ENCODE measurements at regions not wholly inside any gene's neighbourhood (a gene's known extent, or its start where the extent isn't known, plus 50 kb on each side); places are given as distances from the start of the nearest gene placed in this dataset.
A peak's percentile ranks its signal among the peaks of the same experiment; 100 is the strongest.

DNA sequence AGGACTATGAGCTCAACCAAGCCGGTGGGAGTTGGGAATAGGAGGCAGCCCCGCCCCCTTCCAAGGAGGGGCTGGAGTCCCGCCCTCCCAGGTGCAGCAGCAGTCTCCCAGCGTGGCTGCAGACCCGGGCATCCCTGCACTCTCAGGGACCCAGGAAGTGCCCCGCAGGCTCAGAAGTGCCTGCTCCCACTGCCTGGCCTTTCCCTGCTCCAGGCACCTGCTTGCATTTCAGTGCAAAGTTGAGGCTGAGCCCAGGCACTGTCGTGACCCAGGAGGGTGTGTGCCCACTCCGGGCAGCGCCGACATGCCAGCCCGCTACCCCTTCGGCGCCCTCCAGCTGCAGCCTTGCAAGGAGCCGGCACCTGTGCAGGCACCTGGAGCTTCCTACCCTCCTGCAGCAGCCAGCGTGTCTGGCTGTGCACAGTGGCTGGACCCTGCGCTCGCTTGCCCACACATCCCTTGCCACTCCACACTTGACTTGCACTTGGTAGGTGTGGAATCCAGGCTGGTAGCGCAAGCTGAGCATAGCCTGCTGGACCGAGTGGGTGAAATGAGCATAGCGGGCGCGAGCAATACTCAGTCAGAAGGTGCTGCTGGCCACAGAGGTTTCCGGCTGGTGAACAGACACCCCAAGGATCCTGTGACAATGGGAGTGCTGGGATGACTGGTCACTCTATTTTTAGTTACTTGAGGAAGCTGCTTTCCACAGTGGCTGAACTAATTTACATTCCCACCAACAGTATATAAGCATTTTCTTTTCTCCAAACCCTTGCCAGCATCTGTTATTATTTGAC is 236.3 kb downstream of the PCDH10 start:
- H3K27me3 ChIP-seq (ENCODE audit: control insufficient read depth, insufficient read depth, low read length), result no peaks in the 10 kb centered on the region
- H3K4me3 ChIP-seq (ENCODE audit: low read depth, low read length), result no peak overlapping the region
- no peak for DNase-seq (ENCODE audit: low read depth in 4 of 6, low spot score in 6 of 6)
- H3K9me3 ChIP-seq (ENCODE audit: control insufficient read depth, insufficient read depth, low read length), result no peaks in the 10 kb centered on the region
- no peaks in the 10 kb centered on the region for H3K36me3 ChIP-seq (ENCODE audit: control insufficient read depth, insufficient read depth, low read length)
- no peaks in the 10 kb centered on the region for H3K4me1 ChIP-seq (ENCODE audit: control insufficient read depth, insufficient read depth, low read length)
- H3K27ac ChIP-seq (ENCODE audit: low read depth, low read length), result no peak overlapping the region
- 93% methylated on average over 22 of the region's 23 CpGs for WGBS (ENCODE audit: insufficient coverage)

DNA sequence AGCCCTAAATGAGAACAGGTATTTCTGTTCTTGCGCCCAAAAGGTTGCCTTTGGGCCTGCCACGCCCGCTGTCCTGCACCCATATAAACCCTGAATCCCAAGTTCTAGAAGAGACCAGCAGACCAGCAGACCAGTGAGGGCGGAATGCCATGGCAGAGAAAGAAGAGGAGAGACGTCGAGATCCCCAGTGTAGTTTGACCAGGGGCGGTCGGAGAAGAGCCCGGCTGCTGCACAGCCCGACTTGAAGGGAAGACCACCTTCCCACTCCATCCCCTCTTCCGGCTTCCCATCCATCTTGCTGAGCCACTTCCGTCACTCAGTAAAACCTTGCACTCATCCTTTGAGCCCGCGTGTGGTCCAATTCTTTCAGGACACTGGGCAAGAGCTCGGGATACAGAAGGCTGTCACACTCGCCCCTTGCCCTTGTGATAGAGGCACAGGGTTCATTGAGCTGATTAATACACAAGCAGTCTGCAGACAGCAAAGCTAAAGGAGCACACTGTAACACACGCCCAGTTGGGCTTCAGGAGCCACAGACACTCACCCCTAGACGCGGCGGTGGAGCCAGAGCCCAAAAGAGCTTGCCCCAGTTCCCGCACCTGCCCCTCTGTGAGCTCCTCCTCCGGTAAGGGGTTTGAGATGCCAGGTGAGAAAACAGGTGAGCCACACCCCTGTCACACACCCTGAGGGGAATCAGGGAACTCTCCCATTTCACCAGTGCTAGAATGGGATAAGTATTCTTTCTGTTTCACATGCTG is 230.8 kb downstream of the PCDH10 start:
- Histone ChIP-seq H3K4me1 (ENCODE audit: control insufficient read depth, insufficient read depth, low read length) (no peaks in the 10 kb centered on the region), H3K27ac (ENCODE audit: low read depth, low read length) (no peak overlapping the region), H3K36me3 (ENCODE audit: control insufficient read depth, insufficient read depth, low read length) (no peaks in the 10 kb centered on the region), H3K9me3 (ENCODE audit: control insufficient read depth, insufficient read depth, low read length) (peaks cover 2% of the 10 kb centered on the region), H3K27me3 (ENCODE audit: control insufficient read depth, insufficient read depth, low read length) (no peaks in the 10 kb centered on the region), H3K4me3 (ENCODE audit: low read depth, low read length) (no peak overlapping the region)
- 93% methylated on average over 14 of the region's 22 CpGs for WGBS (ENCODE audit: insufficient coverage)
- DNase-seq (ENCODE audit: low read depth in 4 of 6, low spot score in 6 of 6), result no peak

GRCh38 chr4:133377286-133377685 is 228.2 kb downstream of the PCDH10 start:
- Histone ChIP-seq H3K4me3 (ENCODE audit: low read depth, low read length) (no peak overlapping the region), H3K4me1 (ENCODE audit: control insufficient read depth, insufficient read depth, low read length) (no peaks in the 10 kb centered on the region), H3K36me3 (ENCODE audit: control insufficient read depth, insufficient read depth, low read length) (no peaks in the 10 kb centered on the region), H3K27me3 (ENCODE audit: control insufficient read depth, insufficient read depth, low read length) (no peaks in the 10 kb centered on the region), H3K27ac (ENCODE audit: low read depth, low read length) (no peak overlapping the region), H3K9me3 (ENCODE audit: control insufficient read depth, insufficient read depth, low read length) (peaks cover 2% of the 10 kb centered on the region)
- WGBS (ENCODE audit: insufficient coverage), result 100% methylated on average over 1 of the region's 2 CpGs
- DNase-seq (ENCODE audit: low read depth in 4 of 6, low spot score in 6 of 6), result no peak

DNA sequence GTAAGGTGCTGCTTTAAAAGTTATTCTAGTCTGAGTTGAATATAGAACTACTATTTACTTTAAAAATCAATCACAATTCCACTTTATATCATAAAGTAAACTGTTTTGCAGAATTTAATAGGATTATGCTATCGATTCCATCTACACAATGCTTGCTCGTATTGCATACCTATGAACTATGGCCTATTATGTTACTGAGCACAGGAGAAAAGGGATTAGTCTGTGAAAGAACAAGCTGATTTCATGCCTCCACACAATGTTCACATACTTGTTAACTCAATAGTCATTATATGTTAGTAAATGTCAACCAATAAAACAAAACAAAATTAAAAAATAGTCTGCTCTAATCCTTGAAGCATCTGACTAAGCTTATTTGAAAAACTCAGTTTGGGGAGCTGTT is 223.6 kb downstream of the PCDH10 start:
- Histone ChIP-seq H3K4me1 (ENCODE audit: control insufficient read depth, insufficient read depth, low read length) (no peaks in the 10 kb centered on the region), H3K36me3 (ENCODE audit: control insufficient read depth, insufficient read depth, low read length) (no peaks in the 10 kb centered on the region), H3K4me3 (ENCODE audit: low read depth, low read length) (no peak overlapping the region), H3K9me3 (ENCODE audit: control insufficient read depth, insufficient read depth, low read length) (peaks cover 2% of the 10 kb centered on the region), H3K27ac (ENCODE audit: low read depth, low read length) (no peak overlapping the region), H3K27me3 (ENCODE audit: control insufficient read depth, insufficient read depth, low read length) (no peaks in the 10 kb centered on the region)
- no peak for DNase-seq (ENCODE audit: low read depth in 4 of 6, low spot score in 6 of 6)
- WGBS (ENCODE audit: insufficient coverage), result no CpG with 5 or more reads among the region's 2 CpGs

GRCh38 chr4:133355633-133356032 is 206.5 kb downstream of the PCDH10 start:
- H3K4me3 ChIP-seq (ENCODE audit: low read depth, low read length), result no peak overlapping the region
- 94% methylated on average over 3 of the region's 3 CpGs for WGBS (ENCODE audit: insufficient coverage)
- no peak for DNase-seq (ENCODE audit: low read depth in 4 of 6, low spot score in 6 of 6)
- H3K4me1 ChIP-seq (ENCODE audit: control insufficient read depth, insufficient read depth, low read length), result no peaks in the 10 kb centered on the region
- no peaks in the 10 kb centered on the region for H3K27me3 ChIP-seq (ENCODE audit: control insufficient read depth, insufficient read depth, low read length)
- no peaks in the 10 kb centered on the region for H3K36me3 ChIP-seq (ENCODE audit: control insufficient read depth, insufficient read depth, low read length)
- H3K27ac ChIP-seq (ENCODE audit: low read depth, low read length), result no peak overlapping the region
- H3K9me3 ChIP-seq (ENCODE audit: control insufficient read depth, insufficient read depth, low read length), result no peaks in the 10 kb centered on the region

- H3K9me3 ChIP-seq (ENCODE audit: control insufficient read depth, insufficient read depth, low read length), result no peaks in the 10 kb centered on the region
- no peak for DNase-seq (ENCODE audit: low read depth in 4 of 6, low spot score in 6 of 6)
- H3K36me3 ChIP-seq (ENCODE audit: control insufficient read depth, insufficient read depth, low read length), result no peaks in the 10 kb centered on the region
- no peaks in the 10 kb centered on the region for H3K4me1 ChIP-seq (ENCODE audit: control insufficient read depth, insufficient read depth, low read length)
- WGBS (ENCODE audit: insufficient coverage), result 100% methylated on average over 1 of the region's 1 CpG
- no peak overlapping the region for H3K27ac ChIP-seq (ENCODE audit: low read depth, low read length)
- no peaks in the 10 kb centered on the region for H3K27me3 ChIP-seq (ENCODE audit: control insufficient read depth, insufficient read depth, low read length)
- H3K4me3 ChIP-seq (ENCODE audit: low read depth, low read length), result no peak overlapping the region
Measured at GRCh38 chr4:133347409-133347808, 198.3 kb downstream of the PCDH10 start.

GRCh38 chr4:133324491-133324890 is 175.4 kb downstream of the PCDH10 start:
- no peaks in the 10 kb centered on the region for H3K9me3 ChIP-seq (ENCODE audit: control insufficient read depth, insufficient read depth, low read length)
- WGBS (ENCODE audit: insufficient coverage), result no CpG with 5 or more reads among the region's 1 CpG
- H3K27me3 ChIP-seq (ENCODE audit: control insufficient read depth, insufficient read depth, low read length), result no peaks in the 10 kb centered on the region
- no peak overlapping the region for H3K4me3 ChIP-seq (ENCODE audit: low read depth, low read length)
- no peak for DNase-seq (ENCODE audit: low read depth in 4 of 6, low spot score in 6 of 6)
- no peaks in the 10 kb centered on the region for H3K36me3 ChIP-seq (ENCODE audit: control insufficient read depth, insufficient read depth, low read length)
- no peak overlapping the region for H3K27ac ChIP-seq (ENCODE audit: low read depth, low read length)
- no peaks in the 10 kb centered on the region for H3K4me1 ChIP-seq (ENCODE audit: control insufficient read depth, insufficient read depth, low read length)

GRCh38 chr4:133323670-133324069 is 174.6 kb downstream of the PCDH10 start:
- Histone ChIP-seq H3K4me1 (ENCODE audit: control insufficient read depth, insufficient read depth, low read length) (no peaks in the 10 kb centered on the region), H3K27me3 (ENCODE audit: control insufficient read depth, insufficient read depth, low read length) (no peaks in the 10 kb centered on the region)
- no CpG with 5 or more reads among the region's 3 CpGs for WGBS (ENCODE audit: insufficient coverage)

GRCh38 chr4:133320576-133321170 is 171.6 kb downstream of the PCDH10 start:
- peak in 2 of 6 donors; percentile 52 to 68 for DNase-seq (ENCODE audit: low read depth in 4 of 6, low spot score in 6 of 6)
- H3K4me1 ChIP-seq (ENCODE audit: control insufficient read depth, insufficient read depth, low read length), result no peaks in the 10 kb centered on the region
- no peak overlapping the region for H3K4me3 ChIP-seq (ENCODE audit: low read depth, low read length)
- no peaks in the 10 kb centered on the region for H3K9me3 ChIP-seq (ENCODE audit: control insufficient read depth, insufficient read depth, low read length)
- WGBS (ENCODE audit: insufficient coverage), result no CpG with 5 or more reads among the region's 2 CpGs
- H3K36me3 ChIP-seq (ENCODE audit: control insufficient read depth, insufficient read depth, low read length), result no peaks in the 10 kb centered on the region
- no peak overlapping the region for H3K27ac ChIP-seq (ENCODE audit: low read depth, low read length)
- no peaks in the 10 kb centered on the region for H3K27me3 ChIP-seq (ENCODE audit: control insufficient read depth, insufficient read depth, low read length)

More at GRCh38 chr4:133323670-133324069, 174.6 kb downstream of the PCDH10 start:
- no peak for DNase-seq (ENCODE audit: low read depth in 4 of 6, low spot score in 6 of 6)
- H3K36me3 ChIP-seq (ENCODE audit: control insufficient read depth, insufficient read depth, low read length), result no peaks in the 10 kb centered on the region
- no peak overlapping the region for H3K27ac ChIP-seq (ENCODE audit: low read depth, low read length)
- H3K4me3 ChIP-seq (ENCODE audit: low read depth, low read length), result no peak overlapping the region
- H3K9me3 ChIP-seq (ENCODE audit: control insufficient read depth, insufficient read depth, low read length), result no peaks in the 10 kb centered on the region
